ENCODE measurements at regions not wholly inside any gene's neighbourhood (a gene's known extent, or its start where the extent isn't known, plus 50 kb on each side); places are given as distances from the start of the nearest gene placed in this dataset.

GRCh38 chr3:8213286-8213685, 288.3 kb upstream of the LMCD1 start:
- Histone ChIP-seq H3K4me2 (ENCODE audit: low read depth, low read length) (no peak overlapping the region), H3K23ac (ENCODE audit: low read depth, low read length) (no peak overlapping the region), H2BK20ac (ENCODE audit: low read depth, low read length) (no peak overlapping the region), H3K9me3 (ENCODE audit: control insufficient read depth, insufficient read depth, low read length) (no peaks in the 10 kb centered on the region), H2BK5ac (ENCODE audit: low read depth, low read length, poor library complexity, severe bottlenecking) (no peak overlapping the region), H2AK9ac (replicated peaks; ENCODE audit: low read depth, low read length, poor library complexity) (no peak overlapping the region), H2BK15ac (ENCODE audit: low read depth, low read length) (no peak overlapping the region), H2BK120ac (ENCODE audit: low read depth, low read length) (no peak overlapping the region), H4K8ac (ENCODE audit: low read depth in 2 of 2, low read length in 2 of 2) (no peak overlapping the region), H2AFZ (replicated peaks; ENCODE audit: low read length, poor library complexity) (no peak overlapping the region), H2AK5ac (ENCODE audit: low read depth, low read length) (no peak overlapping the region), H4K5ac (ENCODE audit: low read depth, low read length) (no peak overlapping the region), H3K4me3 (ENCODE audit: insufficient read depth, low read depth, low read length) (no peak overlapping the region), H3K4ac (ENCODE audit: low read depth, low read length) (no peak overlapping the region), H4K91ac (ENCODE audit: insufficient read depth, low read depth, low read length) (no peak overlapping the region), H3K9ac (ENCODE audit: low read depth, low read length) (no peak overlapping the region), H3K79me1 (ENCODE audit: low read depth in 1 of 2, low read length in 2 of 2) (no peaks in the 10 kb centered on the region), H4K20me1 (ENCODE audit: insufficient read depth, low read length) (no peaks in the 10 kb centered on the region), H3K56ac (ENCODE audit: extremely low read depth, insufficient read depth, low read length) (no peak overlapping the region), H3K18ac (ENCODE audit: low read depth, low read length) (no peak overlapping the region), H3K27ac (ENCODE audit: insufficient read depth, low read length) (no peak overlapping the region), H3K27me3 (ENCODE audit: control insufficient read depth, insufficient read depth, low read length) (no peaks in the 10 kb centered on the region), H3K9me1 (ENCODE audit: insufficient read depth, low read length) (no peaks in the 10 kb centered on the region), H3K36me3 (ENCODE audit: control insufficient read depth, insufficient read depth, low read length) (no peaks in the 10 kb centered on the region), H3K4me1 (ENCODE audit: control insufficient read depth, insufficient read depth, low read length) (no peaks in the 10 kb centered on the region), H3K14ac (replicated peaks; ENCODE audit: low read depth, low read length) (no peak overlapping the region)
- TF ChIP-seq MAZ (IDR thresholded peaks at IDR 0.05; ENCODE audit: borderline replicate concordance, low read depth, low read length) (no peak), NFE2L2 (IDR thresholded peaks at IDR 0.05; ENCODE audit: low read depth, low read length) (no peak), CTCF (conservative IDR thresholded peaks at IDR 0.05; ENCODE audit: low read depth, low read length) (no peak), MAFK (IDR thresholded peaks at IDR 0.05; ENCODE audit: low read depth, low read length) (no peak), CEBPB (IDR thresholded peaks at IDR 0.05; ENCODE audit: low read depth, low read length) (no peak), POLR2A (IDR thresholded peaks at IDR 0.05; ENCODE audit: low read depth, low read length) (no peak), CHD1 (IDR thresholded peaks at IDR 0.05; ENCODE audit: low read depth, low read length) (no peak)
- TF ChIP-seq, protein P1, sequence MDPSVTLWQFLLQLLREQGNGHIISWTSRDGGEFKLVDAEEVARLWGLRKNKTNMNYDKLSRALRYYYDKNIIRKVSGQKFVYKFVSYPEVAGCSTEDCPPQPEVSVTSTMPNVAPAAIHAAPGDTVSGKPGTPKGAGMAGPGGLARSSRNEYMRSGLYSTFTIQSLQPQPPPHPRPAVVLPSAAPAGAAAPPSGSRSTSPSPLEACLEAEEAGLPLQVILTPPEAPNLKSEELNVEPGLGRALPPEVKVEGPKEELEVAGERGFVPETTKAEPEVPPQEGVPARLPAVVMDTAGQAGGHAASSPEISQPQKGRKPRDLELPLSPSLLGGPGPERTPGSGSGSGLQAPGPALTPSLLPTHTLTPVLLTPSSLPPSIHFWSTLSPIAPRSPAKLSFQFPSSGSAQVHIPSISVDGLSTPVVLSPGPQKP (IDR thresholded peaks at IDR 0.05; ENCODE audit: borderline replicate concordance, low read depth, low read length), result no peak
- dilution Hi-C loops (cut with HindIII; ENCODE audit: low sequenced_read_pairs, unreplicated experiment) (no loop called here), intact Hi-C loops (cut with micrococcal nuclease) (no loop called here), in situ Hi-C loops (cut with MboI; ENCODE audit: low sequenced_read_pairs) (no loop called here)
- ChIA-PET CTCF (interaction anchor here (1.5 kb wide), 1 partner anchor 25 kb away, joined by 3 read pairs; no protein-coding TSS in a partner anchor), POLR2A (ENCODE audit: unreplicated experiment) (no interaction called here)
- no TSS peak for BruUV-seq (replicated peaks)
- no peak for DNase-seq
- WGBS, 2 experiments (ENCODE audit: extremely low coverage in 2 of 2, insufficient read length in 1 of 2), result no CpG with 5 or more reads among the region's 1 CpG
- no peak for ATAC-seq (ENCODE audit: low read depth)

All from IMR-90 (cell line).